ENCODE measurements at regions not wholly inside any gene's neighbourhood (a gene's known extent, or its start where the extent isn't known, plus 50 kb on each side); places are given as distances from the start of the nearest gene placed in this dataset.

DNA sequence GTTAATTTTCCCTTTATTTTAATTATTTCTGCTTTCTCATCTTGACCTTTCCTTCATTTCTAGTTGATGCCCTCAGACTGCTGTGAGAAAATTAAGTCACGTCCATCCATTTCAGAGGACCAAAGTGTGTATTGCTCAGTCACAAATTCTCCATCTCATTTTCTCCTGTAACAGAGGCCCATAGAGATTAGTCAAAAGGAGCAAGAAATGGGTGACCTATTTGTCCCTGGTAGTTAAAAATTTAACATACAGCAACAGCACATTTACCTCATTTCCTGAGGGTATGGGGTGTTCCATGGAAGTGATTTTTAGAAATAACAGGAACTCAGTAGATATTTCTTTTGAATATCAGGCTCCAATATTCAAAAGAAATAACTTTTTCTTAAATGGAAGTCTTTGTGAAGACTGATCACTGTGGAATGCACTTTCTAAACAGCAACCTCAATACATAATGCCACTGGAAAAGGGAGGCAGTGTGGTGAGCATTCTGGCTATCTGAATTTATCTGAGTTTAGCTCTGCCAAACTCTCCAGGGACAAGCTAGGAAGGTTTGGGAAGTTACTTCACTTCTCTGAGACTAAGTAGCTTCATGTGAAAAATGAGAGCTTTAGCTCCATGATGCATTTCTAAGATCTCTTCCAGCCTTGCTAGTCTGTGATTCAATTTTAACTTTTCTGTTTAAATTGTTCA lies 808.2 kb downstream of the SQOR start:
- no peak for DNase-seq
- Histone ChIP-seq H3K4me3 (no peak overlapping the region), H3K27ac (no peak overlapping the region), H3K9me3 (peaks cover 0 to 15% (median 3%) of the 10 kb centered on the region in 11 donors), H3K36me3 (no peaks in the 10 kb centered on the region), H3K27me3 (no peaks in the 10 kb centered on the region), H3K4me1 (peaks cover 0 to 5% (median 0%) of the 10 kb centered on the region in 9 donors)
- intact Hi-C loops (cut with DNase I) = no loop called here
- no peak for ATAC-seq
- 89 to 92% methylated on average over 1 of the region's 1 CpG for WGBS, 2 donors
- TF ChIP-seq, protein P1, sequence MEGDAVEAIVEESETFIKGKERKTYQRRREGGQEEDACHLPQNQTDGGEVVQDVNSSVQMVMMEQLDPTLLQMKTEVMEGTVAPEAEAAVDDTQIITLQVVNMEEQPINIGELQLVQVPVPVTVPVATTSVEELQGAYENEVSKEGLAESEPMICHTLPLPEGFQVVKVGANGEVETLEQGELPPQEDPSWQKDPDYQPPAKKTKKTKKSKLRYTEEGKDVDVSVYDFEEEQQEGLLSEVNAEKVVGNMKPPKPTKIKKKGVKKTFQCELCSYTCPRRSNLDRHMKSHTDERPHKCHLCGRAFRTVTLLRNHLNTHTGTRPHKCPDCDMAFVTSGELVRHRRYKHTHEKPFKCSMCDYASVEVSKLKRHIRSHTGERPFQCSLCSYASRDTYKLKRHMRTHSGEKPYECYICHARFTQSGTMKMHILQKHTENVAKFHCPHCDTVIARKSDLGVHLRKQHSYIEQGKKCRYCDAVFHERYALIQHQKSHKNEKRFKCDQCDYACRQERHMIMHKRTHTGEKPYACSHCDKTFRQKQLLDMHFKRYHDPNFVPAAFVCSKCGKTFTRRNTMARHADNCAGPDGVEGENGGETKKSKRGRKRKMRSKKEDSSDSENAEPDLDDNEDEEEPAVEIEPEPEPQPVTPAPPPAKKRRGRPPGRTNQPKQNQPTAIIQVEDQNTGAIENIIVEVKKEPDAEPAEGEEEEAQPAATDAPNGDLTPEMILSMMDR (IDR thresholded peaks at IDR 0.05) = no peak

DNA sequence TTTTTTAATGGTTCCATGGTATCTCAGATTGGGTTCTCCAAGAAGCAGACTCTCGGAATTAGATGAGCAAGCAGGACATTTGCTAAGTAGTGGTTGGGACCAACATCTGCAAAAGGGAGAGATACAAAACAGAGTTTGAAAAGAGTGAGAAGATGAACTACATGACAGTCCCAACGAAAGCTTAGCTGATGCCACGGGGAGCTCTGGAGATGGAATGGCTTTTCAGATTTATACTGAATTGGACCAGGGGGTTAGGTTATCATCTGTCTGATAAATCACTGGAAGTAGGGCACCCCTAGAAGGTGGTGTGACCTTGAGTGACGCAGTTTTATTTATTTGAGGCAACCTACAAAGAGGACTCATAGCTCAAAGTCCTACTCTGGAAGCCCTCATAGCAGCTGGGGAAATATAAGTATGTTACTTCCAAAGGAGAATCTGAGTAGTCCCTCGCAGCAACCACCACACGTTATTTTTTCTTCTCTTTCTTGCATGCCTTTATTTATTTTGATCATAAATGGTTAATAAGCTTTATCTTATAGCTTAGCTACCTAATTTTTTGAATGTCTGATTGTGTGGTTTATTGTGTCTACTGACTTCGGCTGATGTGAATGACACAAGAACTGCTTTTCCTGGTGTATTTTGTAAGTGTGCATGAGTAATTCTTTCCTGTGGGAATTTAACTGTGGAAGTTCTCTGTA lies 815.4 kb downstream of the SQOR start:
- intact Hi-C loops (cut with DNase I) = no loop called here
- Histone ChIP-seq H3K9me3 (peaks cover 0 to 15% (median under 1%) of the 10 kb centered on the region in 11 donors), H3K27ac (no peak overlapping the region), H3K4me3 (no peak overlapping the region), H3K4me1 (no peaks in the 10 kb centered on the region), H3K27me3 (no peaks in the 10 kb centered on the region), H3K36me3 (no peaks in the 10 kb centered on the region)
- ATAC-seq = no peak
- 79% methylated on average over 7 of the region's 7 CpGs for WGBS, 2 donors
- no peak for DNase-seq
- TF ChIP-seq, protein P1 (IDR thresholded peaks at IDR 0.05) = no peak

DNA sequence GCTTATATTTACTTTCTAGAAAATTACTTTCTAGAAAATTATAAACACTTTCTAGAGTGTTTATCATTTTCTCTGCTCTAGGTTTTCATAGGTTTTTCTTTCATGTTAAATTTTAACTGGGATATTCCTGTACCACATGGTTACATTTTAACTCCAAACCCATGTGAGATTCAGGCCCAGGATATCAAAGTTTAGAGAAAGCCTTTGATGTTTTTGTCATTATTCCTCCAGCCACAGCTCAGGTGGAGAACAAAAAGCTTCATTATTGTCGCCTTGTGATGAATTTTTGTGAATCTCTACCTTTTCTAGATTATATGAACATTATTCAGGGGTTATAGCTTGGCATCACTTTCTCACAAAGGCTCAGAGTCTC lies 816.0 kb downstream of the SQOR start:
- ATAC-seq (no peak), DNase-seq (no peak)
- no peaks in the 10 kb centered on the region for H3K36me3 ChIP-seq
- intact Hi-C loops (cut with DNase I) = no loop called here
- no peak overlapping the region for H3K27ac ChIP-seq
- 57 to 66% methylated on average over 1 of the region's 1 CpG for WGBS, 2 donors
- no peaks in the 10 kb centered on the region for H3K27me3 ChIP-seq
- no peak overlapping the region for H3K4me3 ChIP-seq
- no peaks in the 10 kb centered on the region for H3K4me1 ChIP-seq
- H3K9me3 ChIP-seq = peaks cover 0 to 9% (median 0%) of the 10 kb centered on the region in 11 donors
- TF ChIP-seq, protein P1 (IDR thresholded peaks at IDR 0.05) = no peak

DNA sequence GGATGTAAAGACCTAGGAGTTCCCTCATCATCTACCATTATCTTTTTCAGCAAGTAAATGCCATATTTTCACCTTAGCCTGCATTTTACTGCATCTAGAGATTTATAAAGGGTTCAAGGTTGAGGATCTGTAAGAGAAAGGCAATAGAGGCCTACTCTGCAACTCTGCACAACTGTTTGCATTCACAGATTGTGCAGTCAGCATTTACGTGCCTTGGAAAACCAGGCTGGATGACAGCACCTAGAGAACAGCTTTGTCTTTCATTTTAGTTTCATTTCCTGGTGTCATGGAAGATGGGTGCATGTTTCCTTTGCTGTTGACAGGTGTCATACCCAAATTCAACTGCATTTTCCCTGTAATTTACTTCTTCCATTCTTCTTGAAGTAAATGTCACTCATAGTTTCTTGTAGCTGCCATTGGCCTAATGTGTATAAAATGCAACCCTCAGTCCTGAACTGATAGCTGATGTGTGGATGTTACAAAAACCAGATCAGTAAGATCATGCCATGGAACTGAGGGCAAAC lies 817.5 kb downstream of the SQOR start:
- DNase-seq = no peak
- H3K36me3 ChIP-seq = no peaks in the 10 kb centered on the region
- 2 to 66% methylated on average over 1 of the region's 1 CpG for WGBS, 2 donors
- TF ChIP-seq, protein P1 (IDR thresholded peaks at IDR 0.05) = no peak
- no peak for ATAC-seq
- no peaks in the 10 kb centered on the region for H3K4me1 ChIP-seq
- no peak overlapping the region for H3K4me3 ChIP-seq
- H3K9me3 ChIP-seq = peaks cover 0 to 5% (median 0%) of the 10 kb centered on the region in 11 donors
- intact Hi-C loops (cut with DNase I) = no loop called here
- no peaks in the 10 kb centered on the region for H3K27me3 ChIP-seq
- H3K27ac ChIP-seq = no peak overlapping the region

All from heart right ventricle (tissue), 16 donors.